ENCODE measurements at regions not wholly inside any gene's neighbourhood (a gene's known extent, or its start where the extent isn't known, plus 50 kb on each side); places are given as distances from the start of the nearest gene placed in this dataset.

- POLR2A ChIA-PET (ENCODE audit: unreplicated experiment): no interaction called here
- in situ Hi-C loops (cut with MboI; ENCODE audit: low sequenced_read_pairs): no loop called here
These were observed 120.6 kb downstream of the TXNL1 start for GRCh38 chr18:56517761-56518160.

More at GRCh38 chr18:56517761-56518160, 120.6 kb downstream of the TXNL1 start:
- TF ChIP-seq SMC3 (IDR thresholded peaks at IDR 0.05; ENCODE audit: low read depth, low read length) (no peak), ELK1 (IDR thresholded peaks at IDR 0.05; ENCODE audit: borderline replicate concordance, low read depth, low read length) (no peak), FOS (IDR thresholded peaks at IDR 0.05; ENCODE audit: low read depth, low read length) (no peak), MXI1 (IDR thresholded peaks at IDR 0.05; ENCODE audit: borderline replicate concordance, low read depth, low read length) (no peak), RAD21 (IDR thresholded peaks at IDR 0.05; ENCODE audit: low read length) (no peak)
- H3K18ac ChIP-seq (ENCODE audit: low read depth, low read length): no peak overlapping the region
- no peak overlapping the region for H4K91ac ChIP-seq (ENCODE audit: insufficient read depth, low read depth, low read length)
- no peak overlapping the region for H2AK9ac ChIP-seq (replicated peaks; ENCODE audit: low read depth, low read length, poor library complexity)
- H3K4me2 ChIP-seq (ENCODE audit: low read depth, low read length): no peak overlapping the region
- dilution Hi-C loops (cut with HindIII; ENCODE audit: low sequenced_read_pairs, unreplicated experiment) (no loop called here), intact Hi-C loops (cut with micrococcal nuclease) (no loop called here)
- no peaks in the 10 kb centered on the region for H3K9me3 ChIP-seq (ENCODE audit: control insufficient read depth, insufficient read depth, low read length)
- H4K8ac ChIP-seq (ENCODE audit: low read depth in 2 of 2, low read length in 2 of 2): no peak overlapping the region
- H3K4ac ChIP-seq (ENCODE audit: low read depth, low read length): no peak overlapping the region
- no peak overlapping the region for H2BK120ac ChIP-seq (ENCODE audit: low read depth, low read length)
- H3K79me1 ChIP-seq (ENCODE audit: low read depth in 1 of 2, low read length in 2 of 2): no peaks in the 10 kb centered on the region
- no peak overlapping the region for H2AFZ ChIP-seq (replicated peaks; ENCODE audit: low read length, poor library complexity)
- no peak overlapping the region for H2BK5ac ChIP-seq (ENCODE audit: low read depth, low read length, poor library complexity, severe bottlenecking)
- ATAC-seq (ENCODE audit: low read depth): no peak
- H3K23ac ChIP-seq (ENCODE audit: low read depth, low read length): no peak overlapping the region
- H4K5ac ChIP-seq (ENCODE audit: low read depth, low read length): no peak overlapping the region
- no CpG with 5 or more reads among the region's 9 CpGs for WGBS, 2 experiments (ENCODE audit: extremely low coverage in 2 of 2, insufficient read length in 1 of 2)
- no peak for DNase-seq
- H4K20me1 ChIP-seq (ENCODE audit: insufficient read depth, low read length): no peaks in the 10 kb centered on the region
- H3K4me1 ChIP-seq (ENCODE audit: control insufficient read depth, insufficient read depth, low read length): peaks cover 4% of the 10 kb centered on the region; the same call in 1 of the 2 replicates
- H2BK15ac ChIP-seq (ENCODE audit: low read depth, low read length): no peak overlapping the region
- no peaks in the 10 kb centered on the region for H3K36me3 ChIP-seq (ENCODE audit: control insufficient read depth, insufficient read depth, low read length)
- H3K4me3 ChIP-seq (ENCODE audit: insufficient read depth, low read depth, low read length): no peak overlapping the region
- peaks cover 3% of the 10 kb centered on the region; the same call in 1 of the 2 replicates for H3K27me3 ChIP-seq (ENCODE audit: control insufficient read depth, insufficient read depth, low read length)
- BruUV-seq (replicated peaks): no TSS peak
- no peak overlapping the region for H3K9ac ChIP-seq (ENCODE audit: low read depth, low read length)
- H3K27ac ChIP-seq (ENCODE audit: insufficient read depth, low read length): no peak overlapping the region
- H3K14ac ChIP-seq (replicated peaks; ENCODE audit: low read depth, low read length): no peak overlapping the region
- no peak overlapping the region for H2AK5ac ChIP-seq (ENCODE audit: low read depth, low read length)
- CTCF ChIA-PET: no interaction called here
- peaks cover 3% of the 10 kb centered on the region; the same call in 1 of the 2 replicates for H3K9me1 ChIP-seq (ENCODE audit: insufficient read depth, low read length)
- no peak overlapping the region for H2BK20ac ChIP-seq (ENCODE audit: low read depth, low read length)
- H3K56ac ChIP-seq (ENCODE audit: extremely low read depth, insufficient read depth, low read length): no peak overlapping the region

Data from IMR-90 (cell line).